H54 (cell line): ENCODE measurements at regions not wholly inside any gene's neighbourhood (a gene's known extent, or its start where the extent isn't known, plus 50 kb on each side); places are given as distances from the start of the nearest gene placed in this dataset.
"Not testable (repeated sequence)": the region's sequence is repeated elsewhere in the genome, so short reads cannot be mapped to it uniquely, and the experiment has no call there.

ENCODE experiments used
- DNase-seq: peaks from one replicate; pipeline ENCODE4 v3.0.0; 2011; ENCODE audit warnings: low spot score, mixed read lengths; ENCODE audit not compliant: insufficient read length
- FAIRE-seq: peaks from 3 replicates; lab custom pipeline; 2011; peaks lifted over from hg19 to GRCh38; lab: Jason Lieb, UNC
- POLR2A ChIP-seq: IDR thresholded peaks from 2 replicates; pipeline ENCODE4 v1.6.1; 2011; ENCODE audit warnings: low read depth, mild to moderate bottlenecking, low read length

DNA sequence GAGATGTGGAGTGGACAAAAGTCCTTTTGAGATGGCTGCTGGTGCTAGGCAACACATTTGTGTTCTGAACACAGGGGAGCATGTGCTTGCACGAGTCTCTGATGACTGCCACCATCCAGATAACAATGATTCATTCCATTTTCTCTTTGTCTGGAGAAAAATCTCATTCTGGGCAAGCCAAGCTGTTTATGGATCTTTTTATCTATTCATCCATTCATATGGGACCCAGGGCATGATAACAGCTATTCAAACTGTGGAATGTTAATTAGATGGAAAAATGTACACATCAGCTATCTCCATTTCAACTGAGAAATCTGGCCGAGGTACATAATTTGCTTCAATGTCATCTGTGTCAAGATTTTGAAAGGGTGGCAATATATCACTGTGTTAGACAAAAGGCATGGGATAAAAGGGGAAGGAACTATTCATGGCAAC is 117.5 kb upstream of the ZBED5 start:
- TF ChIP-seq POLR2A: no peak
- DNase-seq (no peak), FAIRE-seq (no peak)

DNA sequence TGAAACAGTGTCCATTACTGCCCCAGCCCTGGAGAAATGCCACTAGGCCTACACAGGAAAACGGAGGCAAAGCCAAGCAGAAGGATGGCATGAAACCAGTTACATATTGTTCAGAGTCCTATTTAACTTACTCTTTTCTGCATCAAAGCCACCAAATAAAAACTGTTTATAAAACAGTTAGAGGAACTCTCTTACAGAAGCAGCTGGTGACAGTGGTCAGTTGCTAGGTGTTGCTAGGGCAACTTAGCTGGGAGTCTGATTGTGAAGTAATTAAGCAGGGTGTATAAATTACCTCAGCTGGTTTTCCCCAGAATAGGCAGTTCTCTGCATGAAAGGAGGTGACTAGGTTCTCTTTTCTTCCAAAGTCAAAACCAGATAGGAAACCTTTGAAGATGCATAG is 115.6 kb upstream of the ZBED5 start:
- no peak for TF ChIP-seq POLR2A
- DNase-seq: no peak
- no peak for FAIRE-seq

DNA sequence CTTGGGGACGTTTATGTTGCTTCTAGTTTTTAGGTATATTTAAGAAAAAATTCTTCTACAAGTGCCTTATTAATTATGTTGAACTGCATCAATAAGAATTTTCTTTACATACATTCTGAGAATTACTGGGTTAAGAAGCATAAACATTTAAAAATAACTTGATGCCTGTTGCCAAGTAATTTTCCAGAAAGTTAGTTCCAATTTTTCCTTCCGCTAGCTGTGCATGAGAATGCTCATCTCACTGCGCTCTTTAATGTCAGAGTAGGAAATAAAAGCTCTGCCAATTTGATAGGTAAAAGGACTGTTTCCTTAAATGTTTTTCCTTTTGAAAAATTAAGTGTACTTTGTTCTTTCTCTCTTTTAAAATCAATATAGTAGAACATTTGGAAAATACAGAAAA is 113.1 kb upstream of the ZBED5 start:
- TF ChIP-seq POLR2A: no peak
- FAIRE-seq (no peak), DNase-seq (no peak)

GRCh38 chr11:10969387-10969786 is 111.5 kb upstream of the ZBED5 start:
- DNase-seq: no peak
- TF ChIP-seq POLR2A: no peak
- FAIRE-seq: no peak

- not testable (repeated sequence) for DNase-seq, FAIRE-seq
These were observed 99.0 kb upstream of the ZBED5 start for GRCh38 chr11:10956884-10957283.

GRCh38 chr11:10955616-10956015 is 97.8 kb upstream of the ZBED5 start:
- DNase-seq (no peak), FAIRE-seq (no peak)
- no peak for TF ChIP-seq POLR2A

- no peak for TF ChIP-seq POLR2A
- DNase-seq (no peak), FAIRE-seq (no peak)
These were observed 96.3 kb upstream of the ZBED5 start for GRCh38 chr11:10954184-10954583.

- FAIRE-seq (no peak), DNase-seq (no peak)
- no peak for TF ChIP-seq POLR2A
These were observed 95.0 kb upstream of the ZBED5 start for GRCh38 chr11:10952872-10953271.

GRCh38 chr11:10947935-10948334 is 90.1 kb upstream of the ZBED5 start:
- not testable (repeated sequence) for DNase-seq, FAIRE-seq

DNA sequence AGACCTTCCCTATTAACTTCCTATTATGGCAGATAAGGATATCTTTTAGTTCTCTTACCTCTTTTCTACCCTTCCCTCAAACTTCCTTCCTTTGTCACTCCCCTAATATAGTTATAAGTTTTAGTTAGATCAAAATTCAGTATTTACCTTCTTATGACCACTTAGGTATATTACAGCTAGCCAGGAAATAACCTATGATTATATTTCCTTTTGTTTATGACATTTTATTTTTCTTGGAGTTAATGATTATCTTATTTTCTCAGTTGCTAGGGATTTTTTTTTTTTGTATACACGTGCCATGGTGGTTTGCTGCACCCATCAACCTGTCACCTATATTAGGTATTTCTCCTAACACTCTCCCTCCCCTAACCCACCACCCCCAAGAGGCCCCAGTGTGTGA is 88.2 kb upstream of the ZBED5 start:
- FAIRE-seq (no peak), DNase-seq (no peak)
- no peak for TF ChIP-seq POLR2A

DNA sequence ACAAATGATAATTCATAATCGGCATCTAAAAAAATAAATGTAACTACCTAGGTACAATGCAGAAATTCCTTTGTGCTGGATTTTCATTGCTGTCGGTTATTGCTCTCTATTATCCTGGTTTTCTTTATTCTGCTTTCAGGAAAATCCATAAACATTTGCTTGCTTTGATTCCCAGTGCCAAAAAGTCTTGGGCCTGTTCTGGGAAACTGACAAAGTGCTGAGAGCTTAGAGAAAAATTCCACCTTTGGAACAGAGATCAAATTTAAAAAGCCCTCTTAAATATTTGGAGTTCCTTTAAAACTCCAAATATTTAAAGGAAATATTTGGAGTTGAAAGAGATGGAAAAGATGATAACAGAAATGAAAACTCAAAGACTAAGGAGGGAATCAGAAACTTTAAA is 87.3 kb upstream of the ZBED5 start:
- TF ChIP-seq POLR2A: no peak
- FAIRE-seq: no peak

DNA sequence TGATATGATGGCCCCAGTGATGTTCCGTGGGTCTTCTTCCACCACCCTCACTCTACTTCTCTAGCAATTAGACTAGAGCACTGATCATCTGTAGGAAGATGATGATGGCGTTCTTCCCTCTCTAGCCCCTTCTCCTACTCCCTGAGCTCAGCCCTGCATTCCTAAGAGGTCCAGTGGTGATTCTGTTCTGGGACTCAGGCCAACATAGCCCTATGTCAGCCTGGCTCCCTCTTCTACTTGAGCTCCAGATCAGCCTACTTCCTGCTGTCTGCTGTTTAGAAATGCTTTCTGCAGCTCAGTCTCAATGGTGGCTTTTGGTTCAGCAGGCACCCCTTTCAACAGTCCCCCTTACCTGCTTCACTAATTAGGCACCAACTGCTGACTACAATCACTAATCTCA is 86.1 kb upstream of the ZBED5 start:
- no peak for TF ChIP-seq POLR2A
- DNase-seq (no peak), FAIRE-seq (no peak)

More for the DNA sequence above, 87.3 kb upstream of the ZBED5 start:
- DNase-seq: no peak

DNA sequence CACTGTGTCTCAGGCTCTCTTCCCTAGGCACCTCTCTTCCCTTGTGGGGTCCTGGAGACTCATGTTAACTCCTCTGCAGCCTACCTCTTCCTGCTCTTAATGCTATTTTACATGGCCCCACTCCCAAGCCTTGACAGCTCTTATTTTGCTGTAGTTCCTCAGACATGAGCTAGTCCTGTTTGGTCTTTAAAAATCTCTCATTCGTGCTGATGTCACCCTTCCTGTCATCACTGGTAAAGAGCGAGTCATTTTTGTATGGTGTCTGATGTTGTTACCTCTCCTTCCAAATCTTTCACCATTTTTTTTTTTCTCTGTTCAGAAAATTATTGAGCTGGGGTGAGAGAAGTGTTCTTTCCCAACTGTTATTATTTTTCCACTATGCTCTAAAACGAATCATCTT is 84.8 kb upstream of the ZBED5 start:
- TF ChIP-seq POLR2A: no peak
- no peak for FAIRE-seq
- no peak for DNase-seq

GRCh38 chr11:10941871-10942270 is 84.0 kb upstream of the ZBED5 start:
- FAIRE-seq (no peak), DNase-seq (no peak)
- TF ChIP-seq POLR2A: no peak

- no peak for TF ChIP-seq POLR2A
- no peak for FAIRE-seq
- DNase-seq: no peak
These were observed 83.6 kb upstream of the ZBED5 start for GRCh38 chr11:10941414-10941813.
